Renal cortex interstitium (tissue), 11 donors: ENCODE measurements at regions not wholly inside any gene's neighbourhood (a gene's known extent, or its start where the extent isn't known, plus 50 kb on each side); places are given as distances from the start of the nearest gene placed in this dataset.
"Not testable (repeated sequence)": the region's sequence is repeated elsewhere in the genome, so short reads cannot be mapped to it uniquely, and the experiment has no call there.

Source experiments
- DNase-seq, 11 donors: peaks; one replicate each; pipeline ENCODE4 v3.0.0-alpha.2; 2013; ENCODE audit warnings: low read depth in 9 of 11, low spot score in 4 of 11; ENCODE audit errors: extremely low read depth in 1 of 11

DNA sequence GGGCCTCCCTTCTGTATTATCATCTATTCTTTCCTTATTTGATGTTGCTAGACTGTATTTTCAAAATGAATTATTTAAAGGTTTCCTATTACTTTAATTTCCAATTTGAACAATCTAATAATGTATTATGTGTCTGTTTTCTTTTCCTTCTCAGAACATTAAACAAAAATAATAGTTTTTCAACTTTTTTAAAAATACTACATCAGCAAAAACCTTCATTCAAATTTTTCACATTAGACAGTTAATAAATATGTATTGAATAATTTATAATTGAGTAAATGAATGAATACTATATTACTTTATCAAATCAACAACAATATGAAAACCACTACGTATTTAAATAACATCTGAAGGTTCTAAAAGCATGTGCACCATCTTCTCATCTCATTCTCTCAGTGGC is 644.1 kb upstream of the SEMA3D start:
- no peak for DNase-seq

GRCh38 chr7:85829817-85830432 is 643.1 kb upstream of the SEMA3D start:
- DNase-seq: no peak

DNA sequence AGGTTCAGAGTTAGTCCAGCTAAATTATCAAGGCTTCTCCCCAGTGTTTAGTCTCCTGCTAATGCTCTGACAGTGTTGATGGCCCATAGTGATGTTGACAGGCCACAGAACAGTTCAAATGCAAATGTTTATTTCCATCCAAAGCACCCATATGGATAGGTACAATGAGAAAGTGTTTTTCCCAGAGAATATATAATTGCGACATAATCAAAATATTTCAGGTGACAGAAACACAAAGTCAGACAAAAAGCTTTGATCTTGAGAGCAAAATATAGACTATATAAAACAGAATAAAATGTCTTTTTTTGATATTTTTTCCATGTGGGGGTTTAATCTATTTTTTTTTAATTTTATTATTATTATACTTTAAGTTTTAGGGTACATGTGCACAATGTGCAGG is 642.3 kb upstream of the SEMA3D start:
- DNase-seq: no peak

GRCh38 chr7:85828614-85829013 is 641.8 kb upstream of the SEMA3D start:
- DNase-seq: no peak

- DNase-seq: no peak
These were observed 636.7 kb upstream of the SEMA3D start for GRCh38 chr7:85823396-85824080.

DNA sequence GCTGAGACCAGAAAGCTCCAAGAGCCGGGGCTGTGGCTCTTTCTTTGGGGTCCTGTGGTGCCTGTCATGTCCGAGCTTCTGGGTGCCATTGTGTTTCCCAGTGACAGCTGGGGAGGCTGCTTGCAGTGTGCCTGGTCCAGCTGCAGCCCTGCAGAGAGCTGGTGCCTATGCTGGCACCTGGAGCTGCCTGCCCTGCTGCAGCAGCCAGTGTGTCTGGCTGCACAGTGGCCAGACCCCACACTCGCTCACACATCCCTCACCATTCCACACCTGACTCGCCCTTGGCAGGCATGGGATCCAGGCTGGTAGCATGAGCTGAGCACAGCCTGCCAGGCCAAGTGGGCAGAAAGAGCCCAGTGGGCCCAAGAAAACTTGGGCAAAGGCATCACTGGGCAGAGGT is 635.1 kb upstream of the SEMA3D start:
- DNase-seq: no peak

GRCh38 chr7:85820702-85821443 is 634.0 kb upstream of the SEMA3D start:
- DNase-seq: no peak

DNA sequence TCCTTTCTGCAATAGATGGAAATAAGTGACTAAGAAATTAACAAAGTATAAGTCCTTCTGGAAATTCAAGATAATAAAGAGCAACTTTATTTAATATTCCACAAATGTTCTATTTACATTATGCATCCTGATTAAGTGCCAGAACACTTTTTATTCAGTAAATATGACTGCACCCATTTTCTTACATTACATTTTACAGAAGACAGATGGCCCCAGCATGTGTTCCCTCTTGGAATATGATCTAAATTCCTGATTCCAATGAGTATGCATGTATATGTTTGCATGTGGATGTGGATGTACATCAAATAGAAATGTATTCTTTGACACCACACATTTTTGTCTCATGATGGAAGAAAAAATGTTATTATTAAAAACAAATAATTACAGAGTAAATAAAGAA is 628.7 kb upstream of the SEMA3D start:
- DNase-seq: no peak

- no peak for DNase-seq
These were observed 619.5 kb upstream of the SEMA3D start for GRCh38 chr7:85806321-85806720.

DNA sequence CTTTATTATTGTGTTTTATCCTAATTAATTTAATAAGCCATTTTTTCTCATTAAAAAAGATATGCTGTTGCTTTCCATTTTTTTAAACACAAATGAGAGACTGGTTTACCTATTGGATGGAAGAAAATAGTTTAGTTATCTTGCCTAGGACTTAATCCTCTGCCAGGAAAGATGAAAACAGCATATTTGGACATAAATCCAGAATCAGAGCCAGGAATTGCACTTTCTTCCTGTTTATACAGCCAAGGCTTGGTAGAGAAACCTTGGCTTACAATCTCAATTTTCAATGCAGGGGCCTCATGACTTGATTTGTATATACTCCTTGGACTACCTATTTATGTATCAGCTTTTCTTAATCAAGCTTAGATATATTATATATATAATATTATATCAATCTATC is 618.8 kb upstream of the SEMA3D start:
- no peak for DNase-seq

- no peak for DNase-seq
These were observed 618.4 kb upstream of the SEMA3D start for GRCh38 chr7:85805249-85805648.

DNA sequence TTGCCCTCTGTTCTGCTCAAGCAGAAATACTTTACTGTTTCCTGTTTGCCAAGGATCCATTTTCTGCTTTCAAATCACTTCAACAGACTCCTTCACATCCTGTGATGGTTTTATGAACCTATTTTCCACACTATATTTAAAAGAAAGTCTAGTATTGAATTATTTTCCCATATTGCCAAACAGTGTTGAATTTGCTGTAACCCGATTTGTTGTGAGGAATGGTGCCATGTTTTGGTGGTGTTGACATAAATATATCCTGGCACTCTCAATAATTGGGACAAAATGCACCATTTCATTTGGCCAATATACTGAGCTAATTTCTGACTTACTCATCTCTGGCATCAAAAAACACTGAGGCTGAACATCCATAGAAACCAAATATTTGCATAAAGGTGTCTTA is 615.4 kb upstream of the SEMA3D start:
- DNase-seq: no peak

DNA sequence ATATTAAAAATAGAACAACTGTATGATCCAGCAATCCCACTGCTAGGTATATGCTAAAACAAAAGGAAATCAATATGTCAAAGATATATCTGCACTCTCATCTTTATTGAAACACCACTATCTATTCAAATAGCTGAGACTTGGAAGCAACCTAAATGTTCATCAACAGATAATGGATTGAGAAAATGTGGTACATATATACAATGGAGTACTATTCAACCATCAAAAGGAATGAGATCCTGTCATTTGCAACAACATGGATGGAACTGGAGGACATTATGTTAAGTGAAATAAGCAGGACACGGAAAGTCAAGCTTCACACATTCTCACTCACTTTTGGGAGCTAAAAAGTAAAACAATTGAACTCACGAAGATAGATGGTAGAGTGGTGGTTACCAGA is 610.1 kb upstream of the SEMA3D start:
- no peak for DNase-seq

DNA sequence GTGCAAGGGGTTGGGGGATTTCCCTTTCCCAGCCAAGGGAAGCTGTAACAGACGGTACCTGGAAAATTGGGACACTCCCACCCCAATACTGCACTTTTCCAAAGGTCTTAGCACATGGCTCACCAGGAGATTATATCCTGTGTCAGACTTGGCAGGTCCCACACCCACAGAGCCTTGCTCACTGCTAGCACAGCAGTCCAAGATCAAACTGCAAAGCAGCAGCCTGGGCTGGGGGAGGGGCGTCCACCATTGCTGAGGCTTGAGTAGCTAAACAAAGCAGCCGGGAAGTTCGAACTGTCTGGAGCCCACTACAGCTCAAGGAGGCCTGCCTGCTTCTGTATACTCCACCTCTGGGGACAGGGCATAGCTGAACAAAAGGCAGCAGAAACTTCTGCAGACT is 604.2 kb upstream of the SEMA3D start:
- DNase-seq: not testable (repeated sequence)

GRCh38 chr7:85781606-85782005 is 594.8 kb upstream of the SEMA3D start:
- no peak for DNase-seq

DNA sequence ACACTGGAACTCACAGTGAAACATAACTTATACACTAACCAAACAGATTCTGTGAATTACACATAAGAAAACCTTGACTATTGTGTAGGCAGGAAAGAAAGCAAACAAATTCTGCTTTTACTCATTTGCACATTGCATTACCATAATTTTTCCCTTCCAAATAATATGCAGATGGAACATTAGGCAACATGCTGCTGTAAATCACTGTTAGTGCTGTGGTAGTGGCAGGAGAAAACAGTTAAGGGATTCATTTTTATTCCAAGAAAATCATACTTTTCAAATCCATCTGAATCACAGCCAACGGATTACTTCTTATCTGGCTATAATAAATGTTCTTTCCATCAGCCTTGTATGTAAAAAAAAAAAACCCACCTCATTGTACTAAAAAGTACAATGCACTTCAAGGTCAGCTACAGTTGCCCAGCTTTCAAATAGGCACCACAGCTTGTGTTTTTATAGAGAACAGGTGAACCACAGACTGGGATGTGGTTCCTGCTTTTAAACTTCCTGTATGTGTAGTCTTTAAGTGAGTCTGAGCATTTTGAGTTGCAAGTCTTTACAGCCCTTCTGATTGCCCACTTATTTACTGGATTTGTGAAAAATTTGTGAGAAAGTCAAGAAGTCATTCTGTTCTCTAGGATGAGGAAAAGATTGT is 590.0 kb upstream of the SEMA3D start:
- peak in 1 of 11 donors; percentile 1 for DNase-seq

DNA sequence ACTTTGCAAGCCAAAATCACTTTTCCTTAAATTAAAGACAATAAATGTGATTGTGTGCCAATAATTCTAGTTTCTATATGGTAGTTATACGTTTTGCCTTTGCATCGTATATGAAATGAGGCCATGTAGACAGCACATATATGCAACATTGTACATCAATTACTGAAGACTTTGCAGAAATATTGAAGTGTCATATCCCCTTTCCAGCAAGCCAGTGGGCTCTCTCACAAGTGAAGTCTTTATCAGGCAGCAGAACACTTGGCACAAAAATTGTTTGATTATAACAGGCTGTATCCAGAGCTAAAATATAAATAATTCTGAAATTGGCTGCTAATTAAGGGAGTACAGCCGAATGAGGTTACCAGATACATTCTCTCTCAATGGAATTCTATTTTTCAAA is 588.6 kb upstream of the SEMA3D start:
- DNase-seq: no peak

GRCh38 chr7:85774986-85775385 is 588.1 kb upstream of the SEMA3D start:
- DNase-seq: no peak

DNA sequence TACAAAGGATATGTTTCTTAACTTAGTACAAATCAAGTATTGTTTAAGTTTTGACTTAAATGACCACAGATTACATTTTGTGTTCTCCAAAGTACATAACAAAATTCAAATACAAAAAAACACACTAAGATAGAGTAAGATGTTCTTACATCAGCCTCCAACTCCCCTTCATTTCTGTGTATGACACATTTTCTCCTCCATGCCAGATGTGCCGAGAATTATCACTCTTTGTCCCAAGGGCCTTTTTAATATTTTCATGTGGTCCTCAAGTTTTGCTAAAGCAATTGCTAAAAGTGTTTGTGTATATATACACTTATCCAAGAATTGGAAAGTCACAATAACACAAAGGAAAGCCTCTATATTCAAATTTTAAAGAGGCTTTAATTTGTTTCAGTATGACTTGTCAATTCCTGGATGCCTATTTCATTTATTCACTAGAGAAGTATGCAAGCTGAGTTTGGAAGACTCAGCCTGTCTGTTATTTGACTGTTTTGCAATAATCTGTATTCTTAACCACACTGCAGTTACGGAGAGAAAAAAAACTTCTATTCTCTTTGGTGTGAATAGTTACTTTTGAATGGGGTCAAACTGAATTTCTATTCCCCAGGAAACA is 586.4 kb upstream of the SEMA3D start:
- no peak for DNase-seq

DNA sequence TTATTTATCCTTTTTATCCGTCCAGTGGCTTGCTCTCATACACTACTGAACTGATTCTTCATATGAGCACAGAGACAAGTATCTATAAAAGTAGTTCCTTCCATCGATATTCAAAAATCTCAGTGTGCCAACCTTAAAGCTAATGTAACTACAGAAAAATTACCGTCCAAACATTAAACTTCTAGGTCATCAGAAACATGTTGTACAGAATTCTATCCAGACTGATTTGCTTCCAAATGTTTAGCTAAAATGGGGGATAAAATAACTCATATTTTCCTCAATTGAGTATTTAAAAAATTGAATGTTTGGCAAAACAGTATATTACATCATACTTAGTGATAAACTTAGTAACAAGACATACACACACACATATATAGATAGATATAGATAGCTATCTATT is 584.7 kb upstream of the SEMA3D start:
- no peak for DNase-seq
